ENCODE measurements at regions not wholly inside any gene's neighbourhood (a gene's known extent, or its start where the extent isn't known, plus 50 kb on each side); places are given as distances from the start of the nearest gene placed in this dataset.

DNA sequence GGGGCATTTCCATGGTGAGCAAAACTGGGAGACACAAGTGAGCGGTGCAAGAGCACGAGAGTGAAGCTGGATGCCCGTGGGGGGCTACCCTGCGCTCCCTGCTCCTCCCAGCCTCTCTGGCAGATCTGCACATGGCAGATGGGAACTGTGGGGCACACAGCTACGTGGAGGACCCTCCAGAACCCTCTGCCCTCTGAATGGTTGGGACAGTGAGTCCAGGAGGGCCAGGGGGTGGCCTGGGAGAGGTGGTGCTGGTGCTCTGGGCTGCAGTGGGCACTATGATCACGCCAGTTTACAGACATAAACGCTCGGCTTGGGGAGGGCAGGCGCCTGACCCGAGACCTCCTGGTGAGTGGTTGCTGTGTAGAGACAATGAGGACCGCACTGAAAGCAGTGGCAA, 205.9 kb downstream of the CTTN start:
- TF ChIP-seq, protein P1, sequence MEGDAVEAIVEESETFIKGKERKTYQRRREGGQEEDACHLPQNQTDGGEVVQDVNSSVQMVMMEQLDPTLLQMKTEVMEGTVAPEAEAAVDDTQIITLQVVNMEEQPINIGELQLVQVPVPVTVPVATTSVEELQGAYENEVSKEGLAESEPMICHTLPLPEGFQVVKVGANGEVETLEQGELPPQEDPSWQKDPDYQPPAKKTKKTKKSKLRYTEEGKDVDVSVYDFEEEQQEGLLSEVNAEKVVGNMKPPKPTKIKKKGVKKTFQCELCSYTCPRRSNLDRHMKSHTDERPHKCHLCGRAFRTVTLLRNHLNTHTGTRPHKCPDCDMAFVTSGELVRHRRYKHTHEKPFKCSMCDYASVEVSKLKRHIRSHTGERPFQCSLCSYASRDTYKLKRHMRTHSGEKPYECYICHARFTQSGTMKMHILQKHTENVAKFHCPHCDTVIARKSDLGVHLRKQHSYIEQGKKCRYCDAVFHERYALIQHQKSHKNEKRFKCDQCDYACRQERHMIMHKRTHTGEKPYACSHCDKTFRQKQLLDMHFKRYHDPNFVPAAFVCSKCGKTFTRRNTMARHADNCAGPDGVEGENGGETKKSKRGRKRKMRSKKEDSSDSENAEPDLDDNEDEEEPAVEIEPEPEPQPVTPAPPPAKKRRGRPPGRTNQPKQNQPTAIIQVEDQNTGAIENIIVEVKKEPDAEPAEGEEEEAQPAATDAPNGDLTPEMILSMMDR (IDR thresholded peaks at IDR 0.05; ENCODE audit: unreplicated experiment) = no peak
- no peak overlapping the region for H3K27ac Mint-ChIP-seq

DNA sequence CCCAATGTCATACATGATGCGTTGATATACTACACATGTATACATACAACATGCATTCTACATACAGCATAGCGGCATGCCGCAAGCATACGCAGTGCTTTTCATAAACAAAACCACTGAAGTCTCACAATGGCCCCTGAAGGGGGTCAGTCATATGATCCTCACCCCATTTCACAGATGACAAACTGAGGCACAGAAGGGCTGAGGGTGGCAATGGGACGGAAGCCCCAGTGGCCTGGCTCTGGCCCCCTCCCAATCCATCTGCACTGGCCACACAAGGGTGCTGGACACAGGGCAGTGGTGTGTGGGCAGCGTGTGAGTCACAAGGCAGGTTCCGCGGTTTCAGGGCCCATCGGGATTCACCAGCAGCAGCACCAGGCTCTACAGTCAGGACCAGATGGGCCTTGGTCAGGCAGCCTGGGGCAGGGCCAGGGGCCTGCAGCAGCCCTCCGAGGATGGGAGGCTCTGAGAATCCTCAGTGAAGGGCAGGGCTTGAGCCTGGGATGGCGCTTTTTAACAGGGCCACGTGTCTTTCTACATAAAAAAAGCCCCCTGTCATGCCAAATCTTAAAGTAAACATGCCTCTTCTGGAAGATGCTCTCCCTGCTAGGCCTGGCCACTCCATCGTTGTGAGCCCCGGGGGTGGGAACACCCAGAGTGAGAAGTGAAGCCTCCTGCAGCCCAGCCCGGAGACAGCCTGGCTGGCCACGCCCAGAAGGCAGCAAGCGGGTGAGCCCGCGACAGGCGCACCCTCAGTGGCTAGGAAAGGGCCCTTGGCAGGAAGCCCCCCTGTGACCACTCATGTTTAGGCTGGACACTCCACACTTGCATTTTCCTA, 206.5 kb downstream of the CTTN start:
- no peak overlapping the region for H3K4me3 Mint-ChIP-seq (ENCODE audit: low read depth)
- H3K36me3 Mint-ChIP-seq (ENCODE audit: insufficient read depth) = no peaks in the 10 kb centered on the region
- H3K27me3 Mint-ChIP-seq = no peaks in the 10 kb centered on the region
- H3K27ac Mint-ChIP-seq = no peak overlapping the region
- TF ChIP-seq, protein P1 (IDR thresholded peaks at IDR 0.05; ENCODE audit: unreplicated experiment) = no peak
- no peak for DNase-seq (ENCODE audit: low spot score, unreplicated experiment)
- H3K4me1 Mint-ChIP-seq (ENCODE audit: low read depth) = peaks cover 1% of the 10 kb centered on the region
- no peaks in the 10 kb centered on the region for H3K9me3 Mint-ChIP-seq (ENCODE audit: low read depth)

More for the DNA sequence above, 205.9 kb downstream of the CTTN start:
- DNase-seq (ENCODE audit: low spot score, unreplicated experiment) = no peak
- H3K9me3 Mint-ChIP-seq (ENCODE audit: low read depth) = no peaks in the 10 kb centered on the region
- no peak overlapping the region for H3K4me3 Mint-ChIP-seq (ENCODE audit: low read depth)
- peaks cover 1% of the 10 kb centered on the region for H3K4me1 Mint-ChIP-seq (ENCODE audit: low read depth)
- H3K27me3 Mint-ChIP-seq = no peaks in the 10 kb centered on the region
- H3K36me3 Mint-ChIP-seq (ENCODE audit: insufficient read depth) = no peaks in the 10 kb centered on the region

DNA sequence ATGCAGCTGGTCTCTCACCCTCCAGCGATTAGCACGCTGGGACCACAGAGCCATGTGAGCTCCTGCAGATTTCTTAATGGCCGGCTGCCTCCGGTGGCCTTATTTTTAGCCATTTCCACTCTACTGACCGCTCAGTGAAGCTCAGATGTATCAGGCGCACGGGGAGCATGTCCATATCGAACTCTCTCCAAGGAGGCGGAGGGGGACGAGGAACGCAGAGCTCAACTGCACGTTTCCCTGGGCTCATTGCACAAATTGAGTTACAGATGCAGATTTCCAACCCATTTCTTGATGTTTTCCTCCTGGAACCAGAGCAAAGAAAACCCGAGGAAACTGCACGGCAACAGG, 207.1 kb downstream of the CTTN start:
- H3K27me3 Mint-ChIP-seq = no peaks in the 10 kb centered on the region
- no peaks in the 10 kb centered on the region for H3K36me3 Mint-ChIP-seq (ENCODE audit: insufficient read depth)
- H3K4me3 Mint-ChIP-seq (ENCODE audit: low read depth) = no peak overlapping the region
- no peak overlapping the region for H3K27ac Mint-ChIP-seq
- DNase-seq (ENCODE audit: low spot score, unreplicated experiment) = no peak
- peaks cover 1% of the 10 kb centered on the region for H3K4me1 Mint-ChIP-seq (ENCODE audit: low read depth)
- TF ChIP-seq, protein P1 (IDR thresholded peaks at IDR 0.05; ENCODE audit: unreplicated experiment) = no peak
- no peaks in the 10 kb centered on the region for H3K9me3 Mint-ChIP-seq (ENCODE audit: low read depth)

DNA sequence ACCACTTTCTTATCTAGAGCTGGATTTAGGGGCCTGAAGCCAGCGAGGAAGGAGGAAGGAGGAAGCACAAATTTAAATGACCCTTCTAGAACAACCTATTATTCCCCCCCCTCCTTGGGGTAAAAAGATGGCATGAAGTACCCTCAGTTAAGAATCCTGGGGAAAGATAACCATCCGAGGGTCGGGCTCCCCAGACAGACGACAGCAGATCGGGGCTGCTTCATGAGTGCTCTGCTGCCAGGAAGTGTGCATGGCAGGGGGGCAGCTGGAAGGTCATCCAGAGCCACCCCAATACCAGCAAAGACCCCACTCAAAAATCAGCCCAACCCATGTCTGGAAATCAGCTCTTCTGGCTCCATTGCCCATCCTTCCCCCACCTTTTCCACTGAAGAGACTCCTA, 207.5 kb downstream of the CTTN start:
- Mint-ChIP-seq H3K27me3 (no peaks in the 10 kb centered on the region), H3K4me1 (ENCODE audit: low read depth) (peaks cover 1% of the 10 kb centered on the region), H3K27ac (no peak overlapping the region), H3K4me3 (ENCODE audit: low read depth) (no peak overlapping the region), H3K36me3 (ENCODE audit: insufficient read depth) (no peaks in the 10 kb centered on the region), H3K9me3 (ENCODE audit: low read depth) (no peaks in the 10 kb centered on the region)
- no peak for DNase-seq (ENCODE audit: low spot score, unreplicated experiment)
- TF ChIP-seq, protein P1 (IDR thresholded peaks at IDR 0.05; ENCODE audit: unreplicated experiment) = no peak

DNA sequence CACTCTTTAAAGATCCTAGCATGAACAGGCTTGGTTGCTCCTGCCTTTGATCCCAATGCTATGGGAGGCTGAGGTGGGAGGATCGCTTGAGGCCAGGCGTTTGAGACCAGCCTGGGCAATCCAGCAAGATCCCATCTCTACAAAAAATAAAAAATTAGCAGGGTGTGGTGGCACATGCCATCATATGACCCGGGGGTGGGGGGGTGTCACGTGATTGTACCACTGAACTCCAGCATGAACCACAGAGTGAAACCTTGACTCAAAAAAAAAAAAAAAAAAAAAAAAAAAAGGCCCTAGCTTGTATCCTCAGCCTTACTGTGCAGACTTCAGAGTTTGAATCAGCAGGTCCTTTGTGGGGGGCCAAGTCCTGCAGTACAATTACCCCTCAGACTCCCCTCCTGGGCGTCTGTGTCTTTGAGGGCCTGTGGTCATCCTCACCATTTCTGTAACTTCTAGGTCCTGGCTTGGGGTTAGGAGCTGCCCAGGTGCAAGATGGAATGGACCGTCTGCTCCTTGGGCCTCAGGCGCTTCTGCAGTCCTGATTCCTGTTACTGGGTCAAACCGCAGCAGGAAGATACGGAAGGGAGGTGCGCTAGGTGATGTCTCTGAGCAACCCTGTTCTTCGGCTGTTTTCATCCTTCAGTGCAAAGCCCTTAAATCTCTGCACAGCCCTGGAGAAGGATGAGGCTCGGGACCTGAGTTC, 208.1 kb downstream of the CTTN start:
- Mint-ChIP-seq H3K4me3 (ENCODE audit: low read depth) (no peak overlapping the region), H3K36me3 (ENCODE audit: insufficient read depth) (no peaks in the 10 kb centered on the region), H3K9me3 (ENCODE audit: low read depth) (no peaks in the 10 kb centered on the region), H3K27ac (no peak overlapping the region), H3K4me1 (ENCODE audit: low read depth) (peaks cover 1% of the 10 kb centered on the region), H3K27me3 (no peaks in the 10 kb centered on the region)
- no peak for DNase-seq (ENCODE audit: low spot score, unreplicated experiment)
- TF ChIP-seq, protein P1 (IDR thresholded peaks at IDR 0.05; ENCODE audit: unreplicated experiment) = no peak
